AG04450 (cell line): ENCODE measurements at regions not wholly inside any gene's neighbourhood (a gene's known extent, or its start where the extent isn't known, plus 50 kb on each side); places are given as distances from the start of the nearest gene placed in this dataset.

Experiments
- CTCF ChIA-PET: fragments of 300-600, 350-600 bp; formaldehyde crosslinking; extraction: SDS; loops from one replicate; lab custom pipeline; 2022; ENCODE audit warnings: antibody characterized with exemption, inconsistent platforms; lab: Charles Lee
- POLR2A ChIA-PET: fragments of 350-600 bp; formaldehyde crosslinking; extraction: SDS; loops from one replicate; lab custom pipeline; 2021; ENCODE audit warnings: antibody characterized with exemption, inconsistent platforms; lab: Yijun Ruan, JAX
- DNase-seq: peaks from one replicate; pipeline ENCODE4 v3.0.0-alpha.2; 2011; ENCODE audit warnings: low read depth, low spot score
- H3K27ac ChIP-seq: one replicate; pipeline ENCODE4 v1.5.1; 2012; ENCODE audit warnings: low read depth, low read length, control low read depth
- H3K27me3 ChIP-seq: one replicate; pipeline ENCODE4 v1.6.0; 2012; ENCODE audit warnings: low read length; ENCODE audit not compliant: control insufficient read depth, insufficient read depth
- H3K4me3 ChIP-seq: 2 replicates; pipeline ENCODE4 v1.5.1; 2011; ENCODE audit warnings: mild to moderate bottlenecking, low read depth, low read length, control low read depth
- H3K9me3 ChIP-seq: 2 replicates; pipeline ENCODE4 v1.5.1; 2012; ENCODE audit warnings: low read length; ENCODE audit not compliant: control insufficient read depth, insufficient read depth
- TF ChIP-seq, protein P1 (sequence below): IDR thresholded peaks from 2 replicates; pipeline ENCODE4 v1.5.1; 2011; ENCODE audit warnings: low read depth, low read length, control low read depth, inconsistent platforms

GRCh38 chr10:64546073-64546472 is 1024.9 kb downstream of the REEP3 start:
- DNase-seq: no peak
- Histone ChIP-seq H3K9me3 (no peaks in the 10 kb centered on the region), H3K27ac (no peak overlapping the region), H3K27me3 (no peaks in the 10 kb centered on the region), H3K4me3 (no peak overlapping the region)
- POLR2A ChIA-PET: no interaction called here
- TF ChIP-seq, protein P1, sequence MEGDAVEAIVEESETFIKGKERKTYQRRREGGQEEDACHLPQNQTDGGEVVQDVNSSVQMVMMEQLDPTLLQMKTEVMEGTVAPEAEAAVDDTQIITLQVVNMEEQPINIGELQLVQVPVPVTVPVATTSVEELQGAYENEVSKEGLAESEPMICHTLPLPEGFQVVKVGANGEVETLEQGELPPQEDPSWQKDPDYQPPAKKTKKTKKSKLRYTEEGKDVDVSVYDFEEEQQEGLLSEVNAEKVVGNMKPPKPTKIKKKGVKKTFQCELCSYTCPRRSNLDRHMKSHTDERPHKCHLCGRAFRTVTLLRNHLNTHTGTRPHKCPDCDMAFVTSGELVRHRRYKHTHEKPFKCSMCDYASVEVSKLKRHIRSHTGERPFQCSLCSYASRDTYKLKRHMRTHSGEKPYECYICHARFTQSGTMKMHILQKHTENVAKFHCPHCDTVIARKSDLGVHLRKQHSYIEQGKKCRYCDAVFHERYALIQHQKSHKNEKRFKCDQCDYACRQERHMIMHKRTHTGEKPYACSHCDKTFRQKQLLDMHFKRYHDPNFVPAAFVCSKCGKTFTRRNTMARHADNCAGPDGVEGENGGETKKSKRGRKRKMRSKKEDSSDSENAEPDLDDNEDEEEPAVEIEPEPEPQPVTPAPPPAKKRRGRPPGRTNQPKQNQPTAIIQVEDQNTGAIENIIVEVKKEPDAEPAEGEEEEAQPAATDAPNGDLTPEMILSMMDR: no peak
- CTCF ChIA-PET: no interaction called here

GRCh38 chr10:64547168-64547567 is 1026.0 kb downstream of the REEP3 start:
- no peak overlapping the region for H3K27ac ChIP-seq
- CTCF ChIA-PET: no interaction called here
- TF ChIP-seq, protein P1: no peak
- H3K9me3 ChIP-seq: no peaks in the 10 kb centered on the region
- POLR2A ChIA-PET: no interaction called here
- H3K27me3 ChIP-seq: no peaks in the 10 kb centered on the region
- no peak for DNase-seq
- H3K4me3 ChIP-seq: no peak overlapping the region

DNA sequence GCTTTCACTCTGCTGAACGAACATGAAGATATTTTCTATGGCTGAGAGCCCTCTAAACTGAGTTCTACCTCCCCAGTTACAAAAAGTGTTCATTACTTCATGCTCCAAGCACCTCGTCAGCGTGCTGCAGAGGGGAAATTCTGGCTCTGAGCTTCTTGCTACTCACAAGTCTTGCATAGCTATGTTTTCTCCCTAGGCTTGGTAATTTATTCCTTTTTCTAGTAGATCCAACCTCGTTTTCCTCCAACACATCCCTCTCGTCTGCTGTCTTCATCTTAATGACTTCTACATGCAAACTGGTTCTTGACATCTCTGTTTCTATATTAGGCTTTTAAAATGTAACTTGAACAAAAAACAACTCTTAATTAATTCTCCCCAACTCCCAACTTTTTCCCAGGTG is 1034.5 kb downstream of the REEP3 start:
- ChIA-PET CTCF (no interaction called here), POLR2A (no interaction called here)
- Histone ChIP-seq H3K27ac (no peak overlapping the region), H3K9me3 (no peaks in the 10 kb centered on the region), H3K27me3 (no peaks in the 10 kb centered on the region), H3K4me3 (no peak overlapping the region)
- TF ChIP-seq, protein P1: no peak
- DNase-seq: no peak

GRCh38 chr10:64558094-64558835 is 1037.1 kb downstream of the REEP3 start:
- TF ChIP-seq, protein P1: no peak
- H3K9me3 ChIP-seq: no peaks in the 10 kb centered on the region
- H3K4me3 ChIP-seq: no peak overlapping the region
- H3K27ac ChIP-seq: no peak overlapping the region
- CTCF ChIA-PET: no interaction called here
- no peaks in the 10 kb centered on the region for H3K27me3 ChIP-seq
- POLR2A ChIA-PET: no interaction called here
- DNase-seq: no peak

DNA sequence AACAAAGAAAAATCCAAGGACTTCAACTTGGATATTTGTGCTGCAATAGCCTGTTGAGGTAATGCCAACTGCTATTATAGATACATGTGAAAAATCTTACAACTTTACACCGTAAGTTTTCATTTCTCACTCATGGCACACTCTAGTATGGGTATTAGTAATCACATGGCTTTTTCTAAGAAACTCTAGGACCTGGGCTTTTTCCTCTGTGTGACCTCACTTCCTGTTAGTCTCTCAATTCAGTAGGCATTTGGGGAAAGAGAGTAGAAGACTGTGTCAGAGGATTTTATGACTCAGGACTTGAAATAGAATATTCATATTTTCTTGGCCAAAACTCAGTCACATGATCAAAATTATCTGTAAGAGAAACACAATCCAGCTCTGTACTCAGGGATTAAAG is 1049.9 kb downstream of the REEP3 start:
- no peaks in the 10 kb centered on the region for H3K27me3 ChIP-seq
- no peak overlapping the region for H3K27ac ChIP-seq
- peaks cover 9% of the 10 kb centered on the region for H3K9me3 ChIP-seq
- TF ChIP-seq, protein P1: no peak
- H3K4me3 ChIP-seq: no peak overlapping the region
- CTCF ChIA-PET: no interaction called here
- POLR2A ChIA-PET: no interaction called here
- no peak for DNase-seq
